Right lobe of liver (tissue), 6 donors: ENCODE measurements at regions not wholly inside any gene's neighbourhood (a gene's known extent, or its start where the extent isn't known, plus 50 kb on each side); places are given as distances from the start of the nearest gene placed in this dataset.

Source experiments
- ATAC-seq, 4 donors: fragments of 200-7000 bp; cut with Tn5 transposase; one replicate each; pipeline ENCODE4 v1.9.1; 2020; ENCODE audit warnings: mild to moderate bottlenecking in 4 of 4, moderate library complexity in 4 of 4
- DNase-seq, 3 donors: peaks; one replicate each; pipeline ENCODE4 v3.0.0-alpha.2; 2020
- H3K27ac ChIP-seq, 3 donors: fragments of 200-600 bp; one replicate each; pipeline ENCODE4 v1.8.0; 2022
- H3K27me3 ChIP-seq, 2 donors: fragments of 200-600 bp; one replicate each; pipeline ENCODE4 v1.8.0; 2022
- H3K36me3 ChIP-seq, 4 donors: fragments of 200-600 bp; sonication (generic) in 1 of 4; one replicate each; pipeline versions ENCODE4 v1.5.1 to v1.8.0; 2017 to 2022; ENCODE audit warnings: control low read depth in 1 of 4
- H3K4me1 ChIP-seq, 4 donors: fragments of 200-600 bp; sonication (generic) in 1 of 4; one replicate each; pipeline versions ENCODE4 v1.5.1 to v1.8.0; 2017 to 2022; ENCODE audit warnings: control low read depth in 1 of 4
- H3K4me3 ChIP-seq, 3 donors: fragments of 200-600 bp; one replicate each; pipeline ENCODE4 v1.8.0; 2022
- H3K9me3 ChIP-seq, 4 donors: fragments of 200-600 bp; sonication (generic) in 1 of 4; one replicate each; pipeline versions ENCODE4 v1.5.1 to v1.8.0; 2017 to 2022; ENCODE audit warnings: control low read depth in 1 of 4
- POLR2A ChIP-seq: fragments of 450-650 bp; IDR thresholded peaks from one replicate; pipeline ENCODE4 v1.6.1; 2017; ENCODE audit warnings: antibody characterized with exemption, mild to moderate bottlenecking
- WGBS: methylation state at CpG from one replicate; pipeline ENCODE4 v1.1.6; 2018; ENCODE audit warnings: low coverage, low lambda C conversion rate; ENCODE audit not compliant: insufficient coverage; ENCODE audit errors: missing lambda C conversion rate; 5-methylcytosine and 5-hydroxymethylcytosine counted together
- intact Hi-C, 2 donors: fragments of 100-400 bp; cut with DNase I; formaldehyde crosslinking; loops; one replicate each; pipeline versions ENCODE4 v1.11.2 to v1.14.1; 2022
- TF ChIP-seq, protein P1 (sequence below), 4 donors: fragments of 200-600 bp in 3 of 4; fragments of 450-650 bp in 1 of 4; IDR thresholded peaks; one replicate each; pipeline versions ENCODE4 v1.5.1 to v1.8.0; 2016 to 2022; ENCODE audit warnings: antibody characterized with exemption in 4 of 4, mild to moderate bottlenecking in 2 of 4
- donor health status: DM: no; HTN: yes; CAD: no.
- donor health status: DM: no; HTN: no; CAD: no.
- donor health status: DM: no; HTN: no; CAD: no.
- donor health status: DM: no; HTN: yes; CAD: no.
- donor health status: DM: no; HTN: yes; CAD: no.

DNA sequence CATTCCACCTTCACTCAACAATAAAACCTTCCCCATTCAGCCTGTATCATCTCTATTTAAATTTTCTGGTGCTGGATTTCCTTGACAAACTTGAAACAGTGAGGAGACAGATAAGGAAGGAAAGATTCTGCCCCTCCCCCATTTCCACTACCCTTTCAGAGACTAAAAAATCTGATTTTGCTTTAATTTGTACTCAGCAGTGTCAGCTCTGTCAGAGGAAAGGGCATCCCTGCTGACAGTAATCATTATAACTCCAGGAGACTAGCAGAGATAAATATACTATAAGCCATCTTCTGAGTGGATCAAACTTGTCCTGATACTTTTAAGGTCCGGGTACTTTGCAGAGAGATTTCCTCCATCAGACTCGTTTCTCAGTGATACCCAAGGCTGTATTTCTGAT, 155.6 kb downstream of the SAMD5 start:
- intact Hi-C loops = no loop called here
- DNase-seq = no peak
- no peaks in the 10 kb centered on the region for H3K27me3 ChIP-seq
- no peak overlapping the region for H3K4me3 ChIP-seq
- no peaks in the 10 kb centered on the region for H3K9me3 ChIP-seq
- no peaks in the 10 kb centered on the region for H3K36me3 ChIP-seq
- no peak overlapping the region for H3K27ac ChIP-seq
- 44% methylated on average over 2 of the region's 2 CpGs for WGBS
- no peaks in the 10 kb centered on the region for H3K4me1 ChIP-seq
- no peak for TF ChIP-seq POLR2A
- TF ChIP-seq, protein P1, sequence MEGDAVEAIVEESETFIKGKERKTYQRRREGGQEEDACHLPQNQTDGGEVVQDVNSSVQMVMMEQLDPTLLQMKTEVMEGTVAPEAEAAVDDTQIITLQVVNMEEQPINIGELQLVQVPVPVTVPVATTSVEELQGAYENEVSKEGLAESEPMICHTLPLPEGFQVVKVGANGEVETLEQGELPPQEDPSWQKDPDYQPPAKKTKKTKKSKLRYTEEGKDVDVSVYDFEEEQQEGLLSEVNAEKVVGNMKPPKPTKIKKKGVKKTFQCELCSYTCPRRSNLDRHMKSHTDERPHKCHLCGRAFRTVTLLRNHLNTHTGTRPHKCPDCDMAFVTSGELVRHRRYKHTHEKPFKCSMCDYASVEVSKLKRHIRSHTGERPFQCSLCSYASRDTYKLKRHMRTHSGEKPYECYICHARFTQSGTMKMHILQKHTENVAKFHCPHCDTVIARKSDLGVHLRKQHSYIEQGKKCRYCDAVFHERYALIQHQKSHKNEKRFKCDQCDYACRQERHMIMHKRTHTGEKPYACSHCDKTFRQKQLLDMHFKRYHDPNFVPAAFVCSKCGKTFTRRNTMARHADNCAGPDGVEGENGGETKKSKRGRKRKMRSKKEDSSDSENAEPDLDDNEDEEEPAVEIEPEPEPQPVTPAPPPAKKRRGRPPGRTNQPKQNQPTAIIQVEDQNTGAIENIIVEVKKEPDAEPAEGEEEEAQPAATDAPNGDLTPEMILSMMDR (IDR thresholded peaks at IDR 0.05) = no peak
- ATAC-seq = no peak

DNA sequence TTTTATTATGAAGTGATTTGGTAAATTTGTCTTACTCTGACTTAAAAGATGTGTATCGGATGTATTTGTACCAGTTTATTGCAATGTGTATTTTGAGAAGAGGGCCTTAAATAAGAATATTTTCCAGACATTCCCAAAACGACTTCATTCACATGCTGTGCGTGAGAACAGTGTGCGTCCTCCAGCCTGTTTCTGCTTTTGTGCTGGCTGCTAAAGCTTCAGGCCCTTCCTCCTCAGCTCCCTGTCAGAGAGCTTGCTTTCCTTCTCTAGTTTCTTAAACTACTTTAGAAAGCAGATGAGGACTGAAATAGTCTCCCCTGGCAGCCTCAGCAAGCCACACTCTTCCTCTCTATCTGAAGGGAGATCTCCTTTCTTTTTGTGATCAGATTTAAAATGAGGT, 157.8 kb downstream of the SAMD5 start:
- 73% methylated on average over 4 of the region's 4 CpGs for WGBS
- TF ChIP-seq POLR2A = no peak
- TF ChIP-seq, protein P1 (IDR thresholded peaks at IDR 0.05) = no peak
- ATAC-seq (no peak), DNase-seq (no peak)
- Histone ChIP-seq H3K27me3 (no peaks in the 10 kb centered on the region), H3K36me3 (no peaks in the 10 kb centered on the region), H3K9me3 (no peaks in the 10 kb centered on the region), H3K4me3 (no peak overlapping the region), H3K4me1 (no peaks in the 10 kb centered on the region), H3K27ac (no peak overlapping the region)
- intact Hi-C loops = no loop called here

DNA sequence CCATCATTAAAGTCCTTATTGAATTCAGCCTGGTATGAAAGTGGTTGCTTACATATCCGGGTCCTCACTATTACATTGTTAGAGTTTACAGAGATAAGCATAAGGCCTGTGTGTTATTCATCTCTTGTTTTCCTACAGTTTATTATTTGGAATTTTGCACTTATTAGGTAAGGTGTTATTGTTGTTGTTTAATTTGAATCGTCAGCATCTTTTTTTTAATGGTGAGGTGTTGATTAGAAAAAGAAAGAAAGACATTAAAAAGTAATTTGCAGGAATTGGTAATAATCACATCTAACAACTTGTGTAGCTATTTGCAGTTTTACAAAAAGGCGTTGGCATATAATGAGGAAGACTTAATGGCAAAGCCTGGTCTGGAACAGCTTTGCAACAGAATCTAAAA, 158.6 kb downstream of the SAMD5 start:
- ATAC-seq (no peak), DNase-seq (no peak)
- no peaks in the 10 kb centered on the region for H3K36me3 ChIP-seq
- WGBS = 53% methylated on average over 3 of the region's 3 CpGs
- H3K4me1 ChIP-seq = no peaks in the 10 kb centered on the region
- H3K27me3 ChIP-seq = no peaks in the 10 kb centered on the region
- no peaks in the 10 kb centered on the region for H3K9me3 ChIP-seq
- TF ChIP-seq POLR2A = no peak
- TF ChIP-seq, protein P1 (IDR thresholded peaks at IDR 0.05) = no peak
- intact Hi-C loops = no loop called here
- H3K4me3 ChIP-seq = no peak overlapping the region
- no peak overlapping the region for H3K27ac ChIP-seq

DNA sequence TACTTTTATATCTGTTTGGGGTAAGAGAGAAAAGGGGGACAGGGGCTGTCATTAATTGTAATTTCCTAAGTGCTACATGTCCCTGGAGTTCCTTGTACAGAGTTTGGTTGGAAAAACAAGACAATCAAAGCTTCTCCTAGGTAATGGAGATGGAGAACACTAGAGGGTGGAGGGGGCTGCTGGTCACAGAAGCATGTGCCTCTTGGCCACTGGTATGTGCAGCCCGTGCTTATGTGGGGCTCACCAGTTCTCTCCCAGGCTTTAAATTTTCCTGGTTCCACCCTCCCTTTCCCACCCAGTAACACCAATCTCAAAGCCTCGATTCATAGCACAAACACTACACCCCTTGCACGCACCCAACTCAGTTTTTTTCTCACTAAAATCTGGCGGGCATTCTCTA, 165.6 kb downstream of the SAMD5 start:
- Histone ChIP-seq H3K9me3 (no peaks in the 10 kb centered on the region), H3K4me1 (no peaks in the 10 kb centered on the region), H3K4me3 (no peak overlapping the region), H3K27ac (no peak overlapping the region), H3K36me3 (no peaks in the 10 kb centered on the region), H3K27me3 (no peaks in the 10 kb centered on the region)
- intact Hi-C loops = no loop called here
- ATAC-seq = no peak
- WGBS = 75% methylated on average over 4 of the region's 4 CpGs
- no peak for DNase-seq
- TF ChIP-seq POLR2A = no peak
- TF ChIP-seq, protein P1 (IDR thresholded peaks at IDR 0.05) = no peak

DNA sequence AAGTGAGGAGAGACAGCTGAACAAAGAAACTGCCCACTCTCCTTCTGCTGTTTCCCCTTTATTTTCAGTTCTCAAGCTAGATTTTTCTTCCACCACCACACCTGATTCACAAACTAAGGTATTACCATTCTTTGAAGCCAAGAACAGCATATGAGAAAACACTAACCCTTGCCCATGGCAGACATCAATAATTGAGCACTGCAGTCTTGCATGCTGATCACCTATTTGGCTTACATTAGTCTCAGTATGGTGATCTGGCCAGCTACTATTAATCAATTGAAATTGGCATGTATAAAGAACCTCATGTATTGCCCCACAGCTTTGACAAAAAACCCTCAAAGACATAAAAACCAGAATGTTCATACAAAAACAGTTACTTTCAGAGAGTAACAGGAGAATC, 166.3 kb downstream of the SAMD5 start:
- TF ChIP-seq, protein P1 (IDR thresholded peaks at IDR 0.05) = no peak
- TF ChIP-seq POLR2A = no peak
- Histone ChIP-seq H3K27me3 (no peaks in the 10 kb centered on the region), H3K4me3 (no peak overlapping the region), H3K4me1 (no peaks in the 10 kb centered on the region), H3K36me3 (no peaks in the 10 kb centered on the region), H3K9me3 (no peaks in the 10 kb centered on the region), H3K27ac (no peak overlapping the region)
- no peak for ATAC-seq
- intact Hi-C loops = no loop called here
- no peak for DNase-seq
